ENCODE measurements at regions not wholly inside any gene's neighbourhood (a gene's known extent, or its start where the extent isn't known, plus 50 kb on each side); places are given as distances from the start of the nearest gene placed in this dataset.

DNA sequence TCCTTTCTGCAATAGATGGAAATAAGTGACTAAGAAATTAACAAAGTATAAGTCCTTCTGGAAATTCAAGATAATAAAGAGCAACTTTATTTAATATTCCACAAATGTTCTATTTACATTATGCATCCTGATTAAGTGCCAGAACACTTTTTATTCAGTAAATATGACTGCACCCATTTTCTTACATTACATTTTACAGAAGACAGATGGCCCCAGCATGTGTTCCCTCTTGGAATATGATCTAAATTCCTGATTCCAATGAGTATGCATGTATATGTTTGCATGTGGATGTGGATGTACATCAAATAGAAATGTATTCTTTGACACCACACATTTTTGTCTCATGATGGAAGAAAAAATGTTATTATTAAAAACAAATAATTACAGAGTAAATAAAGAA, 628.7 kb upstream of the SEMA3D start:
- Histone ChIP-seq H3K79me2 (ENCODE audit: insufficient read depth, low read length) (no peaks in the 10 kb centered on the region), H4K20me1 (ENCODE audit: insufficient read depth, low read length, poor library complexity, severe bottlenecking) (no peaks in the 10 kb centered on the region), H3K36me3 (ENCODE audit: insufficient read depth, low read length) (no peaks in the 10 kb centered on the region)

DNA sequence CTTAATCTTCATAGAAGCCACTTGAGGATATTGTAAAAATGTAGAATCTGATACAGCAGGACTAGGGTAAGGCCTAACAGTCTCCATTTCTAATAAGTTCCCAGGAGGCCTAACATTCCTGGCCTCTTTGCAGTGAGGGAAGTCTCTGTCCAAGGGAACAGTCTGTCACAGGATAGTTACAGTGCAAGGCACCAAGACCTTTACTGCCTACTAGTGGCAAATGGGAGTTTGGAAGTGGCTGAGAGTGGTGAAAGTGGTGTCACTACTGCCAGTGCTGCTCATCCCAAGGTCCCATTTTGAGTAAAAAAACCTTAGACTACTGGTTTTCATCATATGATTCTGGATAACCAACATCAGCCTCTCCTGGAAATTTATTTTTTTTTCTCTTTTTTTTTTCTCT, 619.5 kb upstream of the SEMA3D start:
- no peaks in the 10 kb centered on the region for H3K4me1 ChIP-seq (ENCODE audit: insufficient read depth, low read length, poor library complexity, severe bottlenecking)
- H3K4me3 ChIP-seq (ENCODE audit: low read length, poor library complexity, severe bottlenecking) = no peak overlapping the region
- TF ChIP-seq, protein P1, sequence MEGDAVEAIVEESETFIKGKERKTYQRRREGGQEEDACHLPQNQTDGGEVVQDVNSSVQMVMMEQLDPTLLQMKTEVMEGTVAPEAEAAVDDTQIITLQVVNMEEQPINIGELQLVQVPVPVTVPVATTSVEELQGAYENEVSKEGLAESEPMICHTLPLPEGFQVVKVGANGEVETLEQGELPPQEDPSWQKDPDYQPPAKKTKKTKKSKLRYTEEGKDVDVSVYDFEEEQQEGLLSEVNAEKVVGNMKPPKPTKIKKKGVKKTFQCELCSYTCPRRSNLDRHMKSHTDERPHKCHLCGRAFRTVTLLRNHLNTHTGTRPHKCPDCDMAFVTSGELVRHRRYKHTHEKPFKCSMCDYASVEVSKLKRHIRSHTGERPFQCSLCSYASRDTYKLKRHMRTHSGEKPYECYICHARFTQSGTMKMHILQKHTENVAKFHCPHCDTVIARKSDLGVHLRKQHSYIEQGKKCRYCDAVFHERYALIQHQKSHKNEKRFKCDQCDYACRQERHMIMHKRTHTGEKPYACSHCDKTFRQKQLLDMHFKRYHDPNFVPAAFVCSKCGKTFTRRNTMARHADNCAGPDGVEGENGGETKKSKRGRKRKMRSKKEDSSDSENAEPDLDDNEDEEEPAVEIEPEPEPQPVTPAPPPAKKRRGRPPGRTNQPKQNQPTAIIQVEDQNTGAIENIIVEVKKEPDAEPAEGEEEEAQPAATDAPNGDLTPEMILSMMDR (conservative IDR thresholded peaks at IDR 0.05; ENCODE audit: low read length) = no peak; the same call in 1 of the 2 replicates
- TF ChIP-seq EZH2phosphoT487 (IDR thresholded peaks at IDR 0.05; ENCODE audit: borderline replicate concordance) = no peak
- no peak overlapping the region for H3K9ac ChIP-seq (ENCODE audit: low read depth, low read length, poor library complexity, severe bottlenecking)
- no peak overlapping the region for H2AFZ ChIP-seq (ENCODE audit: low read length)
- no peak overlapping the region for H3K4me2 ChIP-seq (ENCODE audit: low read depth, low read length, poor library complexity, severe bottlenecking)
- no peaks in the 10 kb centered on the region for H3K79me2 ChIP-seq (ENCODE audit: insufficient read depth, low read length)
- H3K27me3 ChIP-seq (ENCODE audit: insufficient read depth, low read length, poor library complexity, severe bottlenecking) = no peaks in the 10 kb centered on the region
- no peaks in the 10 kb centered on the region for H3K36me3 ChIP-seq (ENCODE audit: insufficient read depth, low read length)
- no peaks in the 10 kb centered on the region for H3K9me2 ChIP-seq (replicated peaks; ENCODE audit: low read depth, low read length)
- no peaks in the 10 kb centered on the region for H4K20me1 ChIP-seq (ENCODE audit: insufficient read depth, low read length, poor library complexity, severe bottlenecking)
- H3K9me3 ChIP-seq (ENCODE audit: insufficient read depth, low read depth, low read length) = no peaks in the 10 kb centered on the region
- no peaks in the 10 kb centered on the region for H3F3A ChIP-seq (ENCODE audit: low read depth)

More for the DNA sequence above, 628.7 kb upstream of the SEMA3D start:
- no peaks in the 10 kb centered on the region for H3K9me3 ChIP-seq (ENCODE audit: insufficient read depth, low read depth, low read length)
- H3K9me2 ChIP-seq (replicated peaks; ENCODE audit: low read depth, low read length) = no peaks in the 10 kb centered on the region
- H3F3A ChIP-seq (ENCODE audit: low read depth) = no peaks in the 10 kb centered on the region
- no peak overlapping the region for H2AFZ ChIP-seq (ENCODE audit: low read length)
- H3K4me3 ChIP-seq (ENCODE audit: low read length, poor library complexity, severe bottlenecking) = no peak overlapping the region
- TF ChIP-seq, protein P1 (conservative IDR thresholded peaks at IDR 0.05; ENCODE audit: low read length) = no peak
- TF ChIP-seq EZH2phosphoT487 (IDR thresholded peaks at IDR 0.05; ENCODE audit: borderline replicate concordance) = no peak
- no peak overlapping the region for H3K4me2 ChIP-seq (ENCODE audit: low read depth, low read length, poor library complexity, severe bottlenecking)
- H3K4me1 ChIP-seq (ENCODE audit: insufficient read depth, low read length, poor library complexity, severe bottlenecking) = no peaks in the 10 kb centered on the region
- H3K9ac ChIP-seq (ENCODE audit: low read depth, low read length, poor library complexity, severe bottlenecking) = no peak overlapping the region
- no peaks in the 10 kb centered on the region for H3K27me3 ChIP-seq (ENCODE audit: insufficient read depth, low read length, poor library complexity, severe bottlenecking)

DNA sequence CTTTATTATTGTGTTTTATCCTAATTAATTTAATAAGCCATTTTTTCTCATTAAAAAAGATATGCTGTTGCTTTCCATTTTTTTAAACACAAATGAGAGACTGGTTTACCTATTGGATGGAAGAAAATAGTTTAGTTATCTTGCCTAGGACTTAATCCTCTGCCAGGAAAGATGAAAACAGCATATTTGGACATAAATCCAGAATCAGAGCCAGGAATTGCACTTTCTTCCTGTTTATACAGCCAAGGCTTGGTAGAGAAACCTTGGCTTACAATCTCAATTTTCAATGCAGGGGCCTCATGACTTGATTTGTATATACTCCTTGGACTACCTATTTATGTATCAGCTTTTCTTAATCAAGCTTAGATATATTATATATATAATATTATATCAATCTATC, 618.8 kb upstream of the SEMA3D start:
- Histone ChIP-seq H3K4me3 (ENCODE audit: low read length, poor library complexity, severe bottlenecking) (no peak overlapping the region), H3K4me2 (ENCODE audit: low read depth, low read length, poor library complexity, severe bottlenecking) (no peak overlapping the region), H4K20me1 (ENCODE audit: insufficient read depth, low read length, poor library complexity, severe bottlenecking) (no peaks in the 10 kb centered on the region), H3K9ac (ENCODE audit: low read depth, low read length, poor library complexity, severe bottlenecking) (no peak overlapping the region), H2AFZ (ENCODE audit: low read length) (no peak overlapping the region), H3K9me3 (ENCODE audit: insufficient read depth, low read depth, low read length) (no peaks in the 10 kb centered on the region), H3K4me1 (ENCODE audit: insufficient read depth, low read length, poor library complexity, severe bottlenecking) (no peaks in the 10 kb centered on the region), H3K36me3 (ENCODE audit: insufficient read depth, low read length) (no peaks in the 10 kb centered on the region), H3F3A (ENCODE audit: low read depth) (no peaks in the 10 kb centered on the region), H3K9me2 (replicated peaks; ENCODE audit: low read depth, low read length) (no peaks in the 10 kb centered on the region), H3K27me3 (ENCODE audit: insufficient read depth, low read length, poor library complexity, severe bottlenecking) (no peaks in the 10 kb centered on the region), H3K79me2 (ENCODE audit: insufficient read depth, low read length) (no peaks in the 10 kb centered on the region)
- TF ChIP-seq EZH2phosphoT487 (IDR thresholded peaks at IDR 0.05; ENCODE audit: borderline replicate concordance) = no peak
- TF ChIP-seq, protein P1 (conservative IDR thresholded peaks at IDR 0.05; ENCODE audit: low read length) = no peak

All from Loucy (cell line).